HG02884 (cell line): ENCODE measurements at regions not wholly inside any gene's neighbourhood (a gene's known extent, or its start where the extent isn't known, plus 50 kb on each side); places are given as distances from the start of the nearest gene placed in this dataset.

Experiments used
- ATAC-seq: cut with Tn5 transposase; IDR thresholded peaks from one replicate; pipeline ENCODE4 v1.9.1; 2021; ENCODE audit warnings: mild to moderate bottlenecking, moderate library complexity; ENCODE audit not compliant: unreplicated experiment

DNA sequence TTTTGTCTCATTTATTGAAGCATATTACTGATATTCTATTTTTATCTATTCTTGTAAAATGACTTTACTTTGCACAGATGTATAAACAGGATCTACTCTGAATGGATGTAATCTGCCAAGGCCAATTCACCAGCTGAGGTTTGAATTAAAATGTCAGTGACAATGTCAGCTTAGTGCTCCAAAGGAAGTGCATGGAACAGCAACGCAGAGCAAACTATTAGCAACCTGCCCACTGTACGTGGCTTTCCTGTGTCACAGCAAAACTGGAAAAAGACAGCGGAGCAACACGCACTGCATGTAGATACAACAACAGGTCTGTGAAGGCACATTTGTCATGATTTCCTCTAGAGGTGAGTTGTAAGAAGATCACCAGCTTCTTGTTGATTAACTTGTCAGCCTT lies 409.4 kb downstream of the MED10 start:
- ATAC-seq, result no peak

DNA sequence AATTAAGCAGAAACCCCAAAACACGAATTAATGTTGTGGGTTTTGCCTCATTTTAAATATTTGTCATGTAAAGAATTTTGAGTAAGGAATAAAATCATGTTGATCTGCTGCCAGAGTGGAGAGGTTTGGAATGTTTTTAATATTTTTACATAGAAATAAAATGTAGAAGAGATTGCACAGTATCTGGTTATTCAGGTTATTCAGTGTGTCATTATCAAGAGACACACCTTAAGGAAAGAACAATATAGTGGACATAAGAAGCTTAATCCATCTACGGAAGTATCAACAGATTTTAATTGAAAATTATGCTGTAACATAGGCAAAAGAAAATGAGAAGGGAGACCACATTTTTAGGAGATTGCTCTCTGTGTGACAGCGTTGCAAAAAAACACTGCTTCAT lies 410.4 kb downstream of the MED10 start:
- ATAC-seq, result no peak

DNA sequence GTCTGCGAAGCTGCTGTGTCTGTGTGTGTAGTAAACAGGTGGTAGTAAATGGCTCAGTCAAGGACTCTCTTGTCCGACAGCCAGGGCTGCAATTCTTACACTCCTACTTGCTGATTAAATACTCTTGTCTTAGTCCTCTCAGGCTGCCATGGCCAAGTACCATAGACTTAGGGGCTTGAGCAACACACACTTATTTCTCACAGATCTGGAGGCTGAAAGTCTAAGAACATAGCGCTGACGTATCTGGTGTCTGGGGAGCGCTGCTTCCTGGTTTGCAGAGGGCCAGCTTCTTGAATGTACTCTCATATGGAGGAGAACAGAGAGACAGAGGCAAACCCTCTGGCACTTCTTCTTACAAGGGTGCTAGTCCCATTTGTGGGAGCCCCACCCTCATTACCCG lies 411.0 kb downstream of the MED10 start:
- ATAC-seq, result no peak

DNA sequence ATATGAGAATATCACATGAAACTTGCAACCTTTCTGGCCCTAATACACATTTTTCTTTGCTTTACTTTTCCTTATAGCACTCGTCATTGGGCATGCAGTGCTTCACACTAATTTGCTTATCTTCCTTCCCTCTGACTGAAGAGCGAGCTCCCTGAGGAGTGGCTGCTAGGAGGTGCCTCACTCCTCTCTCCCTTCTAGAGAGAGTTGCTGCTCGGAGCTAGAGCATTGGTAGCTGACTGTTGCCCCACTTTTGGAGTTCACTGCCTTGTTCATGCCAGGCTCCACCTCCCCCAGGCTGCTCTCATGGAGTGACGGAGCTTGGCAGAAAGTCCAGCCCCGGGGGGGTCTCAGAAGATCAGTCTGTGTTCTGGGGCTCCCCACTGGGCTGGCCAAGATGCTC lies 413.2 kb downstream of the MED10 start:
- no peak for ATAC-seq

DNA sequence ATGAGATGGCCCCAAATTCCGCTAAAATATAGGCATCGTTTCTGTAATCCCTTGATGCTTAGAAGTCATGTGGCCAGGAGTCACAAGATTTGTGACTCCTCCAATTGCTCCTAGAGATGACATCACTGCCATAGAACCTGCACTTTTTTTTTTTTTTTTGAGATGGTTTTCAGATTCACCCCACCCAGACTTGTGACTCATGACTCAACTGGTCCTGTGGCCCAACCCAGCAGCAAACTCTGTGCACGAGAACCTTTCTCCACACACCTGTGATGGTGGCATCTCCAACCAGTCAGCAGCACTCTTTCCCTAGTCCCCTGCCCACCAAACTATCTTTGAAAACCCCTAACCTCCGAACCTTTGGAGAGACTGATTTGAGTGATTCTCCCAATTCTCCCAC lies 414.0 kb downstream of the MED10 start:
- ATAC-seq, result no peak

DNA sequence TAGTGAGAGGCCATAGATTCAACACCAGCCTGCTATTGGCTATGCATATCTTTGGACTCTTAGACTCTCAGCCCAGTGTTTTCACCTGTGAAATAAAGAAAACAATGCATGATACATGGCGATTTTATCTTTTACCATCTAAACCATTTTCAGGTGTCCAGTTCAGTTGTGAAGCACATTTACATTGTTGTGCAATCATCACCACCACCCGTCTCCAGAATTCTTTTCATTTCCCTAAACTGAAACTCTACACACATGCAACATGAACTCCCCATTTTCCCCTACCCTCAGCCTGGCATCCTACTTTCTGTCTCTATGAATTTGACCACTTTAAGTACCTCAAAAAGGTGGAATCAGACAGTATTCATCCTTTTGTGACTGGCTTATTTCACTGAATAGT lies 420.6 kb downstream of the MED10 start:
- no peak for ATAC-seq

DNA sequence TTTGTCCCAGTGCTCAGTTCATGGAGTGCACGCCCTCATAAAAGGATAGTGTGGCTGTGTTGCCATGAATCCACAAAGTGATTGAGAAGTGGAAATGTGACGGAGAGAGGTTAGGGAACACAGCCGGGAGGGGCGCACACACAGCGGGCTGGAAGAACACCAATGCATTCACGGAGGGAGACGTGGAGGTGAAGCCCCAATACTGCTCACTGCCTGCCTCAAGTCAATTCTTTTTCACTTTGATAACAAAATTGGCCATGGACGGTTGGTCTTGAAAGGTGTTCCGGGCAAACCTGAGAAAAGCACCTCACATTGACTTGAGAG lies 424.1 kb downstream of the MED10 start:
- ATAC-seq, result no peak

DNA sequence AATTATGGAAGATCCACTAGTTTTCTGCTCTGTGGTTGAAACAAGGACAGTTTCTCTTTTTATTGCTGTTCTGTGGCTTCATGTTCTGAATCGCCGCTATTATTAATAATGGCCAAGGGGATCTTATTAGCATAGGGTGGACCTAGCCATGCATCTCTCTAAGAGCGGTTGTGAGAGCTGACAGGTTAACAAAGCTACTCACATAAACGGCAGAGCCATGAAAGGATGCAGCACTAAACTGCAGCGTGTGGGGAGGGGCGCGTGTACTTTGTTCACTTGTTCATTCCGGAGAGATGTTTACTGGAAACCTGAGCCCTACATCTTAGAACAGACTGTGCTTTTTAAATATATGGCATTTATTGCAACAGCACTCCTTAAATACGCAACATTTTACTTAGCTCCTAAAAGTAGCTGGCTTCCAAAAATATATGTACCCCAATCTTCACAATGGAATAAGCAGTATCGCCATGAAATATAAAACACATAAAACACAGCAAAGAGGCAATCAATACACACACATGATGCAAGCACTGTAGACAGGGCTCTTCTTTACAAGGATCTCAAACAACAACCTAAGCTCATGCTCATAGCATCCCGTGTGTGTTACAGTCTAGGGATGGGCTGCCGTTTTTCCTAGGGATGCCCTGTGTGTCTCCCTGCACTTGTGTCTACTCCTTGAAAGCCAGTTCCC lies 424.6 kb downstream of the MED10 start:
- no peak for ATAC-seq

DNA sequence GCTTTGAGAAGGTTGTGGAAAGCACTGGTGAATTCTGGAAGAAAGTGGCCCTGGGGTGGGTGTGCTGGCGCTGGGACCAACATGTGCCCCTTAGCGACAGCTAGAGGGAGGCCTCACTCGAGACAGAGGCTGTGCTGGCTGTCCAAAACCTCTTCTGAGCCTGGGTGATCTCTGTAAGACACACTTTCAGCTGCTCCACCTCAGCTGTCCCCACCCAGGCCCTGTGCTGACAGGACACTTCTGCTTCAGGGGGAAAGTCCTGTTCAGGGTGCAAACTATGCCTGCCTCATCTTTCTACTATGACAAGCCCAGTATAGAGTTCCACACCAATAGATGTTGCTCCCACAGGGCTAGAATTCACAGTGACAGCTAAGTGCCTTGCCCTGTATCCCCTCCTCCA lies 426.4 kb downstream of the MED10 start:
- no peak for ATAC-seq

DNA sequence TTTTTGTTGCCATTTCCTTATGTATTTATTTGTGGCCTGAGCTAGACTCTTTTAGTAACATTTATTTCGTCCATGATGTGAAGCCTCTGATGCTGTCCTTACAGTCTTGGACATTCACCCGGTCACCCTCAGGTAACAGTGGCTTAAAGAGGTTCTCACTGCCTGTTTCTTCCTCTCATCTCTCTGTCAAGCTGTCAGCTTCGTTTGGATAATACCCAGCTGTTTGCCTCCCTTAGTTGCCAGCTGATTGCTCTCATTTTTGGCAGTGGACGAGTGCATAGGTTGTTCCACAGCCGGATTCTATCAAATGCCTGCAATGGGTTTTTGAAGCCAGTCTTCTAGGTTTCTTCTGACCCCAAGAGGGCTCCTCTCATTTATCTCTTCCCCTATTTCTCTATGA lies 427.7 kb downstream of the MED10 start:
- ATAC-seq, result no peak

DNA sequence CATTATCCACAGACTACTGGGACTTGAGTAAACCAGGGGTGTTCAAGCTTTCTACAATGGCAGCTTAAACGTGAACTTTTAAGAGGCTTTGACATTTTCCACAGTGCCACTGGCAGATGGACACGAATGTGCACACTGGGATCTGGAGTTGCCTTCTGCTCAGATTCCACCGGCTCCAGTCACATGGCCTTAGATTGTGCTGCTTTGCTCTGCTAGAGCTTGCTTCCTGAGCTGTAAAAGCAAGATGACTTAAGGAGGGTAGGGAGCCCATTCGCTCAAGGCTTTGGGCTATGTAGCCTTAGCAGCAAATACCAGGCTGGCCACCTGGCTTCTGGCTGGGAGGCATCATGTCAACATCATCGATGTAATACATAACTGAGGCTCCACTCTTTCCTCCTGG lies 436.9 kb downstream of the MED10 start:
- no peak for ATAC-seq

DNA sequence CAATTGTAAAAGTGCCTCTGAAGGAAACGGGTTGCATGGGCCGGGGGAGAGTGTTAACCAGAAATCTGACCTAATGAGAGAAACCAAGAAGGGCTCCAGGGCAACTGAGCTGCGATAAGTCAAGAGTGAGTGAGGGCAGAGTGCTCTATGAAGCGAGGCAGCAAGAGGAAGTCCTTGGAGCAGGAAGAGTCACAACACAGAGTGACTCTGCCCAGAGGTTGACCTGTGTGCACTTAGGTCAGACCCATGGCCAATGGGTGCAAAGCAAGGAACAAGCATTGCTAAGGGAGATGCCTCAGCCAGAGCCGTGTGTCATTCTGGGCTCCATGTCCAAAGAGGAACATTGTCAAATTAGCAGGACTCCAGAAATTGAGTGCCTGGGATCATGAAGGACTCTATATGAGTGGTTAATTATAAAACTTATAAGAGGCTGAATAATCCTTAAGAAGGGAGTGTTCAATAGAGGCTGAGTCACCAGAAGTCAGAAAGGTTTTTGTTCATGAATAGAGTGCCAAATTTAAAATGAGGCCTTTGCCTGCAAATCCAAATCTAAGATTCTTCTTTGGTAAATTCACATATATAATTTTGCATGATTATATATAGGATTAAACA lies 438.5 kb downstream of the MED10 start:
- ATAC-seq, result no peak

DNA sequence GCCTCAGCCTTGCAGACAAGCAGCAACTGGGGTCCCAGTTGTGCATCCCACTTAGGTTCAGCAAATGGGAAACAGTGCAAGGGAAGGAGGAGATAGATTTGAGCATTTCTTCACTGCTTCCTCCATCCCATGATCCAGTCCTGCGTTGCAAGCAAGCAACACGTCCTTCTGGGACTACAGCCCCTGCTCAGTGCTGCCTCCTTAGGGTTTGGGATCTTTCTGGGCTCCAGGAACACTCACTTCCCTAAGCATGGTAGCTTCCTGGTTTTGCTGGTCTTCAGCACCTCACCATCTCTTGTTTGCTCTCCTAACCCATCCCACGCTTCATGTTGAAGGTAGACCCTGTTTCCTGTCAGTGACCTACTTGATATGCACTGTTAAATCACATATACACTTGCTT lies 444.7 kb downstream of the MED10 start:
- no peak for ATAC-seq

DNA sequence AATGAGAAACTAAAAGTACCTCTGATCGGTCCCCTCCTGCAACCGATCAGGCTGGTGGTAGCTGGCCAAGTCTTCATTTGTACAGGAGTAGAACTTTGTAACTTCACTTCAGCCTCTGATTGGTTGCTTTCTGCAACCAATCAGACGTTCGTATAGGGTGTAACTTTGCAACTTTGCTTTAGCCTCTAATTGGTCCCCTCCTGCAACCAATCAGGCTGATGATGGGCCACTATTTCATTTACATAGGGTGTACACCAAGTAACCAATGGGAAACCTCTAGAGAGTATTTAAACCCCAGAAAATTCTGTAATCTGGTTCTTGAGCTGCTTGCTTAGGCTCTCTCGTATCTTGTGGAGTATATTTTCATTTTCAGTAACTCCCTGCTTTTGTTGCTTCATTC lies 445.5 kb downstream of the MED10 start:
- no peak for ATAC-seq

DNA sequence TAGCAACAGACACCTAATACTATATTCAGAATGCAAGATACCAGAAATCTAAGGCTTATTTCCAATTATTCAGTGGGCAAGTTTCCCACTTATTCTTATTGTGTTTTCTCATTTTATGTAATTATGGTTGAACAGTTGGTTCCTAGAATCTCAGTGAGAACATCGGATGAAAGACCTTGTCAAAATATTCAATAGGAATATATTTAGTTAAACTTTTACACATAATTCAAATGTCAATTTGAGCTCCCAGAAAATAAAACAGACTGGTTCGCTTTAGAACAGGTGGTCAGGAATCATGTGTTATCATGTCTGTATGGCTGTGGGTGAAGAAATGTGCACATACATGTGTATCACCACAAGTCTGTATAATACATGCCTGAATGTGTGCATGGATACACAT lies 447.8 kb downstream of the MED10 start:
- no peak for ATAC-seq

DNA sequence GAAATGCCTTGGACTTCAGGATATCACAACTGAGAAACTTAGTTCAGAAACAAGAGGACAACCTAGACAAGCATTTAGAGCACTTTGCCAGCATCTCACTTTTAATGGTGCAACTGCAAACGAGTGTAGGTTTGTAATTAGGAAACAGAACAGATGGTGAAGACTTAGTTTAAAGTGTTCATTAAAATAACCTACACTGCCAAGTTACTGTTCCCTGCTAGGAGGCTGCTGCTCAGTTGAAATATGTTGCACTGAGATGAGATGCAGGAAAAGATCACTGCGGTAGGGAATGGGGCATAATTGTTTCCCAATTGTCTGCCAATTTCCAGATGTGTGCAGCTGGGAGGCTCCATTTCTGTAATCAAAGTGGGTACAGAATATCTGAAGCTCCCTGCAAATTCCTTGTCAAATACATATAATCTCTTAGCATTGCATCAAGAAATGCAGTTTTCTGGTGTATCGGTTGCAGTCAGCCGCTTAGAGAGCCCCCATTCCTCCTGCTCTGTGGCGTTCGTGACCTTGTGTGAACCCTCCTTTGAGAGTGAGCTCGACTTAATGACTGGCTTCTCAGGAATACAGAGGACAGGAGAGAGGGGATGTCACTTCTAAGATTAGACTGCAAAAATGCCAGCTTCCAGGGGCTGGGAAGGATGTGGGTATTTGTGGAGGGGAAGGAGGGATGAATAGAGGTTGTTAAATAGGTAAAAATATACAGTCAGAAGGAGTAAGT lies 448.9 kb downstream of the MED10 start:
- ATAC-seq, result no peak

DNA sequence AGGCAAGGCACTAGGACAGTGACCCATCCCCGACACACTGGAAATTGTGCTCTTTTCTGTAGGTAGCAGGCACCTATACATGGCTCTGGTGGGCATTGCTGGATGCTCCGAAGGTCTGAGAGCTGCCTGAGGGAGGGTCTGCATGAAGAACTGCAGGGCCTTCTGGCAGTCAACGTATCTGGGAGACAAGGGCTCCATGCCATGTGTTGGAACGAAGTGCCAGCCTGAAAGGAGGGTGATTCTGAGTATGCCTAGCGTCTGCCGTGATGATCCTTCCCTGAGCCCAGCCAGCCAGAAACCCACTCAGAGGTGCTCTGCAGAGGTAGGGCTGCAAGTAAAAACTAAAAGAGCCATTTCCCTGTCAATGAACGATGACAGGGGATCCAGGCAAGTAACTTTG lies 453.2 kb downstream of the MED10 start:
- ATAC-seq, result no peak

DNA sequence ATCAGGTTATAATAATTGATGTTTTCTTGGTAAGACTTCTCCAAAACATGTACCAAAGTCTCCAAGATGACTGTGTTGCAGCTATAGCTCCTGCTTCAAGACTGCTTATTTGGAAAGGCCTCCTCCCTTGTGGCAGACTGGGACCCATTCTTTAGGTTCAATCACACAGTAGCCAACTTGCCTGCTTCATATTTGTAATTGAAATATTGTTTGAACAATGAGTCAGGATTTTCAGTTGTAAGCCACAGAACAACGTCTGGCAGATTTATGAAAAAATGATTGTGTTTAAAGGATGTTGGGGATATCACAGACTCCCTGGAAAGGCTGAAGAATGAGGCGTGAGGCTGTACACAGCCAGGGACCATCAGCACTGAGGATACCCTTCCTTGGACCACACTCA lies 458.9 kb downstream of the MED10 start:
- no peak for ATAC-seq

DNA sequence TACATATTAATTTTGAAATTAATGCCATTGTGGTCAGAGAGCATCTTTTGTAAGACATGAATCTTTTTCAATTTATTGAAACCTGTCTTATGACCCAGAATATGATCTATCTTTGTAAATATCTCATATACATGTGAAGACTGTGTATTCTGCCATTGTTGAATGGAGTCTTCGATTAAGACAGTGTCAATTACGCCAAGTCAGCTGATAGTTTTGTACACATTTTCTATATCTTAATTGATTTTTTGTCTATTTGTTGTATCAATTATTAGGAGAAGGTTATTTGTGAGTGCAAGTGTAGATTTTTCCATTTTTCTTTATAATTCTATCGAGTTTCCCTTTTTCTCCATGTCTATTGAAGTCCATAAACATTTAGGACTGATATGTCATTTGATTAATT lies 471.6 kb downstream of the MED10 start:
- no peak for ATAC-seq

DNA sequence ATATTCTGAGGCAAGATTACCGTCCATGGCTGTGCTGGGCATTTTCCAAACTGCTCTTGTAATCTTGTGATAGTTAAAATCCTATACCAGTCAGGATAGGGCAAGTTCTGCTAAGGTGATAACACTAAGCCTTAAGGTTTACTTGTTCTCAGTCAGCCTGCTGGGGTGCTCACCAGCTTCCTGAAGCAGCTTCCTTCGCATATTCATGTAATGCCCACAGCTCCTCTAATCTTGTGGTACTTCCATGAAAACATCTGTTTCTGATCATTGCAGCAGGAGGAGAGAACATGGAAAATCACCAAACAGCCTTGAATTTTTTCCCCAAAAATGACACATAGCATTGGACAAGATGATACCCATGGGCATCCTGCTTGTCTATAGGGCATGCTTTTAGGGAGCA lies 473.2 kb downstream of the MED10 start:
- no peak for ATAC-seq

DNA sequence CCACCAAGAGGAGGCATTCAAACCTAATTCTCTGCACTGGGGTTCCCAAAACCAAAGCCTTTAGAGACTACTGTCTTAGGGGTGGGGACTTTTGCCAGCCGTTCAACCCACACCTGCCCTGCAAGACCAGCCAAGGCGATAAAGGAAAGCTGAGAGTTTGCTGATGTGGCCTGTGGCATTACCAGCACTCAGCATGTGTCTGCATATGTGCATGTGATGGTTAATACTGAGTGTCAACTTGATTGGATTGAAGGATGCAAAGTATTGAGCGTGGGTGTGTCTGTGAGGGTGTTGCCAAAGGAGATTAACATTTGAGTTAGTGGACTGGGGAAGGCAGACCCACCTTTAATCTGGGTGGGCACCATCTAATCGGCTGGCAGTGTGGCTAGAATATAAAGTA lies 474.2 kb downstream of the MED10 start:
- ATAC-seq, result no peak
